WTC11 (cell line): ENCODE measurements at regions not wholly inside any gene's neighbourhood (a gene's known extent, or its start where the extent isn't known, plus 50 kb on each side); places are given as distances from the start of the nearest gene placed in this dataset.

Source experiments
- CREM ChIP-seq: sonication (generic); formaldehyde crosslinking; IDR thresholded peaks from 2 replicates; pipeline ENCODE4 v1.8.1; 2022; ENCODE audit warnings: mild to moderate bottlenecking, missing genetic modification reagents, moderate library complexity
- CTCF ChIP-seq: fragments of 200-600 bp; IDR thresholded peaks from 2 replicates; pipeline ENCODE4 v1.8.0; 2022; ENCODE audit warnings: antibody characterized with exemption
- EMX1 ChIP-seq: fragments of 250-450 bp; sonication (Bioruptor Pico); IDR thresholded peaks from 2 replicates; pipeline ENCODE4 v1.8.0; 2021; ENCODE audit warnings: mild to moderate bottlenecking
- FOXP1 ChIP-seq: sonication (generic); formaldehyde crosslinking; IDR thresholded peaks from 2 replicates; pipeline ENCODE4 v1.8.0; 2022; ENCODE audit warnings: missing genetic modification reagents, mild to moderate bottlenecking, moderate library complexity, borderline replicate concordance
- JUN ChIP-seq: sonication (generic); formaldehyde crosslinking; IDR thresholded peaks from 2 replicates; pipeline ENCODE4 v1.8.0; 2023; ENCODE audit warnings: mild to moderate bottlenecking, missing genetic modification reagents
- SMAD4 ChIP-seq: sonication (generic); formaldehyde crosslinking; IDR thresholded peaks from 2 replicates; pipeline ENCODE4 v1.8.0; 2022; ENCODE audit warnings: mild to moderate bottlenecking, missing genetic modification reagents
- USF2 ChIP-seq: sonication (generic); formaldehyde crosslinking; IDR thresholded peaks from 2 replicates; pipeline ENCODE4 v1.8.1; 2023; ENCODE audit warnings: mild to moderate bottlenecking, missing genetic modification reagents, moderate library complexity
- ZBTB21 ChIP-seq: sonication (generic); formaldehyde crosslinking; IDR thresholded peaks from 2 replicates; pipeline ENCODE4 v1.8.1; 2023; ENCODE audit warnings: mild to moderate bottlenecking, missing genetic modification reagents, borderline replicate concordance
- ZNF232 ChIP-seq: sonication (generic); formaldehyde crosslinking; IDR thresholded peaks from 2 replicates; pipeline ENCODE4 v1.8.0; 2022; ENCODE audit warnings: mild to moderate bottlenecking, missing genetic modification reagents
- TF ChIP-seq, protein P1 (sequence below): sonication (generic); formaldehyde crosslinking; IDR thresholded peaks from 2 replicates; pipeline ENCODE4 v1.8.0; 2023; ENCODE audit warnings: missing genetic modification reagents
- TF ChIP-seq, protein P2 (sequence below): sonication (generic); formaldehyde crosslinking; IDR thresholded peaks from 2 replicates; pipeline ENCODE4 v1.8.0; 2023; ENCODE audit warnings: mild to moderate bottlenecking, missing genetic modification reagents

GRCh38 chr10:33460505-33461294, 126.2 kb upstream of the NRP1 start:
- TF ChIP-seq JUN (CRISPR knock-in tag) (no peak), FOXP1 (CRISPR knock-in tag) (no peak), ZBTB21 (CRISPR knock-in tag) (no peak), CTCF (no peak), USF2 (CRISPR knock-in tag) (no peak), ZNF232 (CRISPR knock-in tag) (no peak), CREM (no peak), EMX1 (CRISPR knock-in tag) (no peak), SMAD4 (CRISPR knock-in tag) (no peak)
- TF ChIP-seq, protein P1, sequence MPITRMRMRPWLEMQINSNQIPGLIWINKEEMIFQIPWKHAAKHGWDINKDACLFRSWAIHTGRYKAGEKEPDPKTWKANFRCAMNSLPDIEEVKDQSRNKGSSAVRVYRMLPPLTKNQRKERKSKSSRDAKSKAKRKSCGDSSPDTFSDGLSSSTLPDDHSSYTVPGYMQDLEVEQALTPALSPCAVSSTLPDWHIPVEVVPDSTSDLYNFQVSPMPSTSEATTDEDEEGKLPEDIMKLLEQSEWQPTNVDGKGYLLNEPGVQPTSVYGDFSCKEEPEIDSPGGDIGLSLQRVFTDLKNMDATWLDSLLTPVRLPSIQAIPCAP (CRISPR knock-in tag): no peak
- TF ChIP-seq, protein P2, sequence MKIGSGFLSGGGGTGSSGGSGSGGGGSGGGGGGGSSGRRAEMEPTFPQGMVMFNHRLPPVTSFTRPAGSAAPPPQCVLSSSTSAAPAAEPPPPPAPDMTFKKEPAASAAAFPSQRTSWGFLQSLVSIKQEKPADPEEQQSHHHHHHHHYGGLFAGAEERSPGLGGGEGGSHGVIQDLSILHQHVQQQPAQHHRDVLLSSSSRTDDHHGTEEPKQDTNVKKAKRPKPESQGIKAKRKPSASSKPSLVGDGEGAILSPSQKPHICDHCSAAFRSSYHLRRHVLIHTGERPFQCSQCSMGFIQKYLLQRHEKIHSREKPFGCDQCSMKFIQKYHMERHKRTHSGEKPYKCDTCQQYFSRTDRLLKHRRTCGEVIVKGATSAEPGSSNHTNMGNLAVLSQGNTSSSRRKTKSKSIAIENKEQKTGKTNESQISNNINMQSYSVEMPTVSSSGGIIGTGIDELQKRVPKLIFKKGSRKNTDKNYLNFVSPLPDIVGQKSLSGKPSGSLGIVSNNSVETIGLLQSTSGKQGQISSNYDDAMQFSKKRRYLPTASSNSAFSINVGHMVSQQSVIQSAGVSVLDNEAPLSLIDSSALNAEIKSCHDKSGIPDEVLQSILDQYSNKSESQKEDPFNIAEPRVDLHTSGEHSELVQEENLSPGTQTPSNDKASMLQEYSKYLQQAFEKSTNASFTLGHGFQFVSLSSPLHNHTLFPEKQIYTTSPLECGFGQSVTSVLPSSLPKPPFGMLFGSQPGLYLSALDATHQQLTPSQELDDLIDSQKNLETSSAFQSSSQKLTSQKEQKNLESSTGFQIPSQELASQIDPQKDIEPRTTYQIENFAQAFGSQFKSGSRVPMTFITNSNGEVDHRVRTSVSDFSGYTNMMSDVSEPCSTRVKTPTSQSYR (CRISPR knock-in tag): no peak
